Peyer's patch (tissue), 4 donors: ENCODE measurements at regions not wholly inside any gene's neighbourhood (a gene's known extent, or its start where the extent isn't known, plus 50 kb on each side); places are given as distances from the start of the nearest gene placed in this dataset.

Experiments used
- CTCF ChIP-seq, 6 experiments: fragments of 450-650 bp in 4 of 6; fragments of 200-600 bp in 2 of 6; sonication (generic) in 1 of 6; IDR thresholded peaks; one replicate each; pipeline ENCODE4 v1.5.1; 2017 to 2019; ENCODE audit warnings: antibody characterized with exemption in 6 of 6, mild to moderate bottlenecking in 3 of 6, moderate library complexity in 1 of 6
- POLR2A ChIP-seq, 2 donors: fragments of 450-650 bp; IDR thresholded peaks; one replicate each; pipeline ENCODE4 v1.5.1; 2017; ENCODE audit warnings: antibody characterized with exemption in 2 of 2, mild to moderate bottlenecking in 2 of 2, moderate library complexity in 2 of 2

GRCh38 chr3:159788291-159788690 is 200.3 kb upstream of the IL12A start:
- TF ChIP-seq CTCF (IDR thresholded peaks at IDR 0.05) (no peak), POLR2A (IDR thresholded peaks at IDR 0.05) (no peak)
